Keratinocyte (primary cell): ENCODE measurements at regions not wholly inside any gene's neighbourhood (a gene's known extent, or its start where the extent isn't known, plus 50 kb on each side); places are given as distances from the start of the nearest gene placed in this dataset.

Experiments used
- CTCF ChIP-seq, 3 experiments: IDR thresholded peaks in 1 of 3; conservative IDR thresholded peaks in 1 of 3; optimal IDR thresholded peaks in 1 of 3; 2 replicates in 2 of 3; 3 replicates in 1 of 3; pipeline versions ENCODE3 to v1.5.1; 2011; ENCODE audit warnings: low read length in 3 of 3, mild to moderate bottlenecking in 3 of 3, moderate library complexity in 2 of 3, control low read depth in 1 of 3, inconsistent platforms in 1 of 3; ENCODE audit not compliant: insufficient read depth in 2 of 3; ENCODE audit errors: extremely low read depth in 1 of 3
- EZH2 ChIP-seq: IDR thresholded peaks from one replicate; pipeline ENCODE4 v1.6.1; 2012; ENCODE audit warnings: inconsistent platforms, mild to moderate bottlenecking, low read length, moderate library complexity

- no peak for TF ChIP-seq CTCF (optimal IDR thresholded peaks at IDR 0.05 in 1 of 3, IDR thresholded peaks at IDR 0.05 in 1 of 3, conservative IDR thresholded peaks at IDR 0.05 in 1 of 3; ENCODE audit: extremely low read depth in 1 of 3, insufficient read depth in 2 of 3, low read length in 3 of 3)
- TF ChIP-seq EZH2 = no peak
Observed at GRCh38 chr4:26140150-26140898, 180.5 kb upstream of the RBPJ start.
